WERI-Rb-1 (cell line): ENCODE measurements at regions not wholly inside any gene's neighbourhood (a gene's known extent, or its start where the extent isn't known, plus 50 kb on each side); places are given as distances from the start of the nearest gene placed in this dataset.

ENCODE experiments used
- DNase-seq: peaks from one replicate; pipeline ENCODE4 v3.0.0-alpha.2; 2020
- H3K27ac ChIP-seq: fragments of 250-450 bp; sonication (Bioruptor Pico); 2 replicates; pipeline ENCODE4 v1.5.1; 2020; ENCODE audit warnings: mild to moderate bottlenecking, moderate library complexity
- H3K27me3 ChIP-seq: fragments of 250-450 bp; sonication (Bioruptor Pico); 2 replicates; pipeline ENCODE4 v1.5.1; 2021; ENCODE audit warnings: mild to moderate bottlenecking, low read depth, moderate library complexity; ENCODE audit not compliant: insufficient read depth, severe bottlenecking
- H3K36me3 ChIP-seq: fragments of 250-450 bp; sonication (Bioruptor Pico); 2 replicates; pipeline ENCODE4 v1.5.1; 2020; ENCODE audit warnings: mild to moderate bottlenecking, moderate library complexity
- H3K4me3 ChIP-seq: 2 replicates; pipeline ENCODE4 v1.5.1; 2011; ENCODE audit warnings: low read depth, mild to moderate bottlenecking, control low read depth, low read length
- H3K9me3 ChIP-seq: fragments of 250-450 bp; sonication (Bioruptor Pico); 2 replicates; pipeline ENCODE4 v1.5.1; 2021; ENCODE audit warnings: mild to moderate bottlenecking, moderate library complexity; ENCODE audit not compliant: severe bottlenecking
- CTCF ChIP-seq: IDR thresholded peaks from 2 replicates; pipeline ENCODE4 v1.5.1; 2011; ENCODE audit warnings: low read depth, mild to moderate bottlenecking, control low read depth, inconsistent platforms, low read length

- H3K9me3 ChIP-seq: peaks cover under 1% of the 10 kb centered on the region
- no peak for DNase-seq
- H3K4me3 ChIP-seq: no peak overlapping the region
- no peaks in the 10 kb centered on the region for H3K36me3 ChIP-seq
- no peak for TF ChIP-seq CTCF
- H3K27ac ChIP-seq: no peak overlapping the region
- no peaks in the 10 kb centered on the region for H3K27me3 ChIP-seq
These were observed 116.3 kb upstream of the KLHL29 start for GRCh38 chr2:23268467-23269263.

- DNase-seq: no peak
- no peaks in the 10 kb centered on the region for H3K36me3 ChIP-seq
- TF ChIP-seq CTCF: no peak
- H3K27ac ChIP-seq: no peak overlapping the region
- H3K9me3 ChIP-seq: peaks cover 5% of the 10 kb centered on the region
- no peaks in the 10 kb centered on the region for H3K27me3 ChIP-seq
- no peak overlapping the region for H3K4me3 ChIP-seq
These were observed 115.2 kb upstream of the KLHL29 start for GRCh38 chr2:23269747-23270146.

- Histone ChIP-seq H3K27me3 (no peaks in the 10 kb centered on the region), H3K36me3 (no peaks in the 10 kb centered on the region), H3K27ac (no peak overlapping the region), H3K4me3 (no peak overlapping the region), H3K9me3 (peaks cover 5% of the 10 kb centered on the region)
- TF ChIP-seq CTCF: no peak
- no peak for DNase-seq
These were observed 114.2 kb upstream of the KLHL29 start for GRCh38 chr2:23270810-23271209.

DNA sequence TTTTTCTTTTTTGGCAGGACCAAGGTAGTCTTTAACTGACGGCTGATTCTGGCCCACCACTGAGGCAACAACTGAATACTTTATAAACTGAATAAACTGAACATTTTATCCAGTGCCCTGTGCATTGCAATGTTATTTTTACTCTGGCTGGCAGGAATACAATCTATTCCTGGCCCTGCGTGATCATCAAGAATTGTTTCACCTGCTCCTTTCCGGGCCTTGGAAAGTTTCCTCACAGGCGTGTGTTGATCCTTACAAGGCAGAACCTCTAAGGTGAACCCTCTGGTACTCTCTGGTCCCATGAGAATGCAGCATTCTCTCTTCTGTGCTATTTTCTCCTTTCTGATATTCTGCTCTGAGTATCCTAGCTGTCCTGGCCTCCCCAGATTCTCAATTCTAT, 113.7 kb upstream of the KLHL29 start:
- Histone ChIP-seq H3K27me3 (no peaks in the 10 kb centered on the region), H3K9me3 (peaks cover 5% of the 10 kb centered on the region), H3K36me3 (no peaks in the 10 kb centered on the region), H3K4me3 (no peak overlapping the region), H3K27ac (no peak overlapping the region)
- TF ChIP-seq CTCF: no peak
- DNase-seq: no peak

DNA sequence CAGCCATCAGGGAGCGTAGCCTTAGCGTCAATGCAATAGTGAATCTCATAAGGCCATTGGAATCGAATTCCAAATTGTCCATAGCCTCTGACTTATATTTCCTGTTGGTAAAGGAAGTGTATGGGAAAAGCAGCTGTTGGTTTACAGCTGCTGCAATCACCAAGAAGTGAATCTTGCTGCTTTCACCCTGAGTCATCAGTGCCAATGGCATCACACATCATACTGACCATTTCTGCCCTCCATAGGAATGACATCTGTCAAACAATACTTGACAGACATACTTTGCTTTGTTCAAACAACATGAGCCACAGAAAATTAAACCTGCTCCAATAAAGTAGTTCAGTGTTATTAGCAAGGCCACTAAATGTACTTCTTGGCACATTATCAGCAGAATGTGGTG, 111.2 kb upstream of the KLHL29 start:
- Histone ChIP-seq H3K27ac (no peak overlapping the region), H3K4me3 (no peak overlapping the region), H3K27me3 (no peaks in the 10 kb centered on the region), H3K9me3 (peaks cover 5% of the 10 kb centered on the region), H3K36me3 (no peaks in the 10 kb centered on the region)
- no peak for TF ChIP-seq CTCF
- no peak for DNase-seq

GRCh38 chr2:23280401-23280800, 104.6 kb upstream of the KLHL29 start:
- TF ChIP-seq CTCF: no peak

More at GRCh38 chr2:23280401-23280800, 104.6 kb upstream of the KLHL29 start:
- no peaks in the 10 kb centered on the region for H3K9me3 ChIP-seq
- DNase-seq: no peak
- H3K27ac ChIP-seq: no peak overlapping the region
- H3K4me3 ChIP-seq: no peak overlapping the region
- no peaks in the 10 kb centered on the region for H3K27me3 ChIP-seq
- no peaks in the 10 kb centered on the region for H3K36me3 ChIP-seq
